CD4-positive, alpha-beta memory T cell (primary cell): ENCODE measurements at regions not wholly inside any gene's neighbourhood (a gene's known extent, or its start where the extent isn't known, plus 50 kb on each side); places are given as distances from the start of the nearest gene placed in this dataset.

Experiments used
- CTCF ChIA-PET: fragments of 350-600 bp; sonication (Branson Sonifier 250); formaldehyde crosslinking; loops from one replicate; lab custom pipeline; 2021; ENCODE audit warnings: inconsistent platforms; ENCODE audit not compliant: partially characterized antibody; lab: Charles Lee
- POLR2A ChIA-PET: fragments of 350-600 bp; sonication (Branson Sonifier 250); formaldehyde crosslinking; loops from one replicate; lab custom pipeline; 2021; ENCODE audit not compliant: partially characterized antibody; lab: Charles Lee
- DNase-seq, 5 donors: peaks; one replicate each; pipeline versions ENCODE4 v3.0.0 to v3.0.0-alpha.2; 2020 to 2022; ENCODE audit warnings: mixed read lengths in 1 of 5
- H3K27ac ChIP-seq: one replicate; pipeline ENCODE4 v1.7.0; 2013; ENCODE audit warnings: low read depth, low read length
- H3K27me3 ChIP-seq: 2 replicates; pipeline ENCODE4 v1.7.0; 2013; ENCODE audit warnings: mild to moderate bottlenecking, low read length, moderate library complexity; ENCODE audit not compliant: insufficient read depth
- H3K36me3 ChIP-seq: 2 replicates; pipeline ENCODE4 v1.7.0; 2013; ENCODE audit warnings: mild to moderate bottlenecking, low read length, moderate library complexity; ENCODE audit not compliant: insufficient read depth
- H3K4me1 ChIP-seq: 2 replicates; pipeline ENCODE4 v1.7.0; 2013; ENCODE audit warnings: mild to moderate bottlenecking, low read length, moderate library complexity; ENCODE audit not compliant: insufficient read depth
- H3K4me3 ChIP-seq, 2 donors: one replicate each; pipeline ENCODE4 v1.7.0; 2013; ENCODE audit warnings: low read length in 2 of 2, mild to moderate bottlenecking in 1 of 2
- H3K9me3 ChIP-seq, 2 donors: one replicate each; pipeline ENCODE4 v1.7.0; 2013; ENCODE audit warnings: low read length in 2 of 2, control low read depth in 1 of 2; ENCODE audit not compliant: control insufficient read depth in 1 of 2
- H3K27ac Mint-ChIP-seq, 7 donors: one replicate each; pipeline ENCODE4 v1.8.0; 2020 to 2021; ENCODE audit warnings: mixed read lengths in 7 of 7, mild to moderate bottlenecking in 6 of 7, inconsistent platforms in 3 of 7, moderate library complexity in 3 of 7
- H3K27me3 Mint-ChIP-seq, 2 donors: one replicate each; pipeline ENCODE4 v1.8.0; 2020 to 2021; ENCODE audit warnings: mixed read lengths in 2 of 2
- H3K36me3 Mint-ChIP-seq, 2 donors: one replicate each; pipeline ENCODE4 v1.8.0; 2020 to 2021; ENCODE audit warnings: mixed read lengths in 2 of 2, inconsistent platforms in 1 of 2, mild to moderate bottlenecking in 1 of 2
- H3K4me1 Mint-ChIP-seq, 4 donors: one replicate each; pipeline ENCODE4 v1.8.0; 2020 to 2021; ENCODE audit warnings: mixed read lengths in 4 of 4, mild to moderate bottlenecking in 1 of 4
- H3K4me3 Mint-ChIP-seq, 8 donors: one replicate each; pipeline ENCODE4 v1.8.0; 2020 to 2021; ENCODE audit warnings: mixed read lengths in 8 of 8, mild to moderate bottlenecking in 7 of 8, moderate library complexity in 6 of 8, inconsistent platforms in 3 of 8
- H3K9me3 Mint-ChIP-seq, 8 donors: one replicate each; pipeline ENCODE4 v1.8.0; 2020 to 2021; ENCODE audit warnings: mixed read lengths in 8 of 8, mild to moderate bottlenecking in 5 of 8, inconsistent platforms in 3 of 8, moderate library complexity in 1 of 8
- intact Hi-C: fragments of 100-400 bp; cut with micrococcal nuclease; formaldehyde crosslinking; loops from one replicate; pipeline ENCODE4 v1.15.1; 2023

DNA sequence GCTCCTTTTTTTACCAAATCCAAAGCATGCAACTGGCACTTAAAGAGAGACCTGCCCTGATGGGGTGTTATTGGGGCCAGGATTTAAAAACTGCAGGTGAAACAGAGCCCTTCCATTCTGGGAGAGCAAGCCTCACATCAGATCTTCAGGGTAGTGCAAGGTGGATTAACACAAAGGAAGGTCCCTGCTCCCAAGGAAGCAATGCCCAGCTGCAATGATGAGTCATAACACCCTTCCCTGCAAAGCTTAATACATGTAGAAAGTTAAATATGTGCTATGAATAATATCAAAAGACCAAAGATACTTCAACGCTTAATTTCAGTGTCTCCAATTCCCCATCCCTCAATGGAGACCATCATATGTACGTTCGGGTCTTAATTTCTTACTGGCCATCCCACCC is 508.0 kb downstream of the OMA1 start:
- Mint-ChIP-seq H3K27me3 (peaks cover 1 to 3% of the 10 kb centered on the region in 2 donors), H3K9me3 (peaks cover 0 to 6% (median 0%) of the 10 kb centered on the region in 8 donors), H3K27ac (no peak overlapping the region), H3K4me1 (no peaks in the 10 kb centered on the region), H3K4me3 (no peak overlapping the region), H3K36me3 (no peaks in the 10 kb centered on the region)
- no peak for DNase-seq
- Histone ChIP-seq H3K27me3 (no peaks in the 10 kb centered on the region), H3K36me3 (no peaks in the 10 kb centered on the region), H3K9me3 (no peaks in the 10 kb centered on the region), H3K4me1 (no peaks in the 10 kb centered on the region), H3K27ac (no peak overlapping the region), H3K4me3 (no peak overlapping the region)
- ChIA-PET CTCF (no interaction called here), POLR2A (no interaction called here)
- intact Hi-C loops, result no loop called here

DNA sequence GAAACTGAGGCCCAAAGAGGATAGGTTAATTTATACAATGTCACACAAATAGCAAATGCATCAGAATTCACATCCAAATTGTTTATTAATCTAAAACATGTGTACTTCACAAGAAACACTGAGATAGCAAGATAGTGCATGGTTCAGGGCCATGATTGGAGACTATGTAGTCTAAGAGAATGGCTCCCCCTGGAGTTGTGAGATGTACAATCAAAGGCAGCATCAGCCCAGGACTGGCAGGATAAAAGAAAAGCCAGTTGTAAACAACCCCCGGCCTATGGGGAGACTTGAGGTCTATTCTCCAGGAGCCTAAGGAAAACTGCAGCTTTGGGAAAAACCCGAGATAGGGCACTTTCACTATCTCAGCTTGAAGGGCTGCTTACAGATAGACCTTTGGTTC is 511.0 kb downstream of the OMA1 start:
- ChIA-PET CTCF (no interaction called here), POLR2A (no interaction called here)
- H3K9me3 ChIP-seq, result no peaks in the 10 kb centered on the region
- Mint-ChIP-seq H3K27ac (no peak overlapping the region), H3K36me3 (no peaks in the 10 kb centered on the region), H3K27me3 (peaks cover 1 to 7% of the 10 kb centered on the region in 2 donors), H3K4me1 (no peaks in the 10 kb centered on the region), H3K9me3 (peaks cover 0 to 3% (median 0%) of the 10 kb centered on the region in 8 donors), H3K4me3 (no peak overlapping the region)
- no peak overlapping the region for H3K27ac ChIP-seq
- no peak for DNase-seq
- no peaks in the 10 kb centered on the region for H3K36me3 ChIP-seq
- intact Hi-C loops, result no loop called here
- H3K4me3 ChIP-seq, result no peak overlapping the region
- no peaks in the 10 kb centered on the region for H3K27me3 ChIP-seq
- no peaks in the 10 kb centered on the region for H3K4me1 ChIP-seq

DNA sequence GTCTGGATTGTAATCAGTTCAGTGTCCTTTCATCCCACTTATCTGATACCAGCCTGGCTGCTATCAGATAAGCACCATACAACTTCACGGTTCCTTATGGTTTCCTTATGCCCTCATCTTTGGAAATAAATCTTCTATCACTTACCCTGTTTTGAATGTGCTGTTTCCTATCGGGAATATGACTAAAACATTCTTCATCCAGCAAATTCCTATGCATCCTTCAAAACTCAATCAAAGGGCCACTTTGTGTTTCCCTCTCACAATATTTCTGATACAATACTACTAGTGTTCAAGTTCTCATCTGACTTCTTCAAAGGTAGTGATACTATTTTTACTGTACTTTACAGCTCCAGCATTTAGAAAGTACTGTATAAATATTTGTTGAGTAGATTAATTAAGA is 513.2 kb downstream of the OMA1 start:
- CTCF ChIA-PET, result no interaction called here
- intact Hi-C loops, result no loop called here
- H3K27me3 Mint-ChIP-seq, result peaks cover 4 to 11% of the 10 kb centered on the region in 2 donors

DNA sequence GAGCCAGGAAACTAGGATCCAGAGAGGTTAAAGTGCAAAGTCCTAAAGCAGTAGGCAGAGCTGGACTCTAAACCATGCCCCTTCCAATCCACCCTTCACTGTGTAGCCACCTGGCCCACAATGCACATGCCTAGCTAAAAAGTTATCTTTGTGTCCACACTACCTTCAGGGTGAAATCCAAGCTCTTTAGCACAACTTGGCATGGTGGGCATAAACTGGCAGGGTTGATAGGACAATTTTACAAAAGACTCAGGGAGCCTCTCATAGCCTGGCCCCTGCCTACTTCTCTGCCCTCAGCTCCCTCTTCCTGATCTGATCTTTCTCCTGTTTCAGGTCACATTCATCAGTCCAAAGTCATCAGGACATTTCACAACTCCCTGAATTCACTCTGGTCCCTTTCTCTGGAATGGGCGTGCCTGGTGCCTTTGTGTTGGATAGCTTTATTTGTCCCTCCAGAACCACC is 513.9 kb downstream of the OMA1 start:
- H3K27me3 ChIP-seq, result no peaks in the 10 kb centered on the region
- no peak overlapping the region for H3K4me3 Mint-ChIP-seq
- H3K4me1 Mint-ChIP-seq, result no peaks in the 10 kb centered on the region
- H3K4me3 ChIP-seq, result no peak overlapping the region
- DNase-seq, result no peak
- intact Hi-C loops, result no loop called here
- H3K36me3 Mint-ChIP-seq, result no peaks in the 10 kb centered on the region
- POLR2A ChIA-PET, result no interaction called here
- H3K27ac ChIP-seq, result no peak overlapping the region
- no peak overlapping the region for H3K27ac Mint-ChIP-seq
- CTCF ChIA-PET, result no interaction called here
- no peaks in the 10 kb centered on the region for H3K9me3 ChIP-seq
- peaks cover 0 to 5% (median 0%) of the 10 kb centered on the region in 8 donors for H3K9me3 Mint-ChIP-seq
- H3K4me1 ChIP-seq, result no peaks in the 10 kb centered on the region
- peaks cover 3 to 11% of the 10 kb centered on the region in 2 donors for H3K27me3 Mint-ChIP-seq
- no peaks in the 10 kb centered on the region for H3K36me3 ChIP-seq

More for the DNA sequence above, 513.2 kb downstream of the OMA1 start:
- Histone ChIP-seq H3K27ac (no peak overlapping the region), H3K9me3 (no peaks in the 10 kb centered on the region), H3K36me3 (no peaks in the 10 kb centered on the region), H3K27me3 (no peaks in the 10 kb centered on the region), H3K4me3 (no peak overlapping the region), H3K4me1 (no peaks in the 10 kb centered on the region)
- H3K4me1 Mint-ChIP-seq, result no peaks in the 10 kb centered on the region
- H3K36me3 Mint-ChIP-seq, result no peaks in the 10 kb centered on the region
- POLR2A ChIA-PET, result no interaction called here
- H3K9me3 Mint-ChIP-seq, result peaks cover 0 to 3% (median 0%) of the 10 kb centered on the region in 8 donors
- no peak for DNase-seq
- no peak overlapping the region for H3K4me3 Mint-ChIP-seq
- H3K27ac Mint-ChIP-seq, result no peak overlapping the region

DNA sequence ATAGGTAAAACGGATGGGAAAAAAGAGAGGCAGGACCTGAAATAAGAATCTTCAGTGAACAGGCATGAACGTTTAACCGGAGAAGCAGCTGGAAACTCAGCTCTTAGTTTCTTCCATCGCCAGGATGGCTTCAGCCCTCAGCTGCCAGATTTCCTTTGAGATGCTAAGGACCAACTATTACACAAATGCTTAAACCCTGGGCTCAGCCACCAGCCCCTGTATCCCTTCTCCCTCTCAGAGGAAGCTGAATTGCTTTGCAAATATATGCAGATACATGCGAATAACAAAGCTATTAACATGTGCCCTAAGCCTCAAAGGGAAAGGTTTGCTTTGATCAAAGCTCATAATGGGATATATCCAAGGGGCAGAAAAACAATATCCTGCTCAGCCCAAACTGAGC is 515.1 kb downstream of the OMA1 start:
- no peak for DNase-seq
- no peaks in the 10 kb centered on the region for H3K4me1 Mint-ChIP-seq
- H3K27ac Mint-ChIP-seq, result no peak overlapping the region
- Histone ChIP-seq H3K27ac (no peak overlapping the region), H3K4me3 (no peak overlapping the region), H3K27me3 (no peaks in the 10 kb centered on the region), H3K4me1 (no peaks in the 10 kb centered on the region), H3K36me3 (no peaks in the 10 kb centered on the region), H3K9me3 (no peaks in the 10 kb centered on the region)
- intact Hi-C loops, result no loop called here
- CTCF ChIA-PET, result interaction anchor here (1.1 kb wide), 1 partner anchor 11 kb away, joined by 3 read pairs; no protein-coding TSS in a partner anchor
- peaks cover 0 to 5% (median 0%) of the 10 kb centered on the region in 8 donors for H3K9me3 Mint-ChIP-seq
- peaks cover 4 to 10% of the 10 kb centered on the region in 2 donors for H3K27me3 Mint-ChIP-seq
- no peaks in the 10 kb centered on the region for H3K36me3 Mint-ChIP-seq
- H3K4me3 Mint-ChIP-seq, result no peak overlapping the region
- POLR2A ChIA-PET, result no interaction called here

DNA sequence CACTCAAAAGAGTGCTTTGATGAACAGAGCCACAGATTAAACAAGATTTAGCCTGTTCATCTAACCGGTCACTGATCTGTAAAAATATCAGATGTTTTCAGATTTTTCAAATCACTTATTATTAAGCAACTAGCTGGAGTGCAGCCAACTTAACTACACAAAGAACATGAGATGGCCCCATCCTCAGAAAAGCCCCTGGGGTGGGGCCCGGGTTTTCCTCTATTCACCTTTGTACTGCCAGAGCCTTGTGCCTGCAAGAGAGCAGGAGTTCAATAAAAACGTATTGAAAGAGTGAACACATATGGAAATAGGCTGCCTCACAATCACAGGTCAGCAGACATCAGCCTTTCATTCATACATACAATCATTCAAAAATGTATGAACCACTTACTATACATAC is 516.1 kb downstream of the OMA1 start:
- ChIA-PET POLR2A (no interaction called here), CTCF (no interaction called here)
- Histone ChIP-seq H3K27me3 (no peaks in the 10 kb centered on the region), H3K9me3 (no peaks in the 10 kb centered on the region), H3K4me1 (no peaks in the 10 kb centered on the region), H3K27ac (no peak overlapping the region), H3K36me3 (no peaks in the 10 kb centered on the region), H3K4me3 (no peak overlapping the region)
- intact Hi-C loops, result no loop called here
- Mint-ChIP-seq H3K4me3 (no peak overlapping the region), H3K27ac (no peak overlapping the region), H3K9me3 (peaks cover 0 to 2% (median 0%) of the 10 kb centered on the region in 8 donors), H3K36me3 (no peaks in the 10 kb centered on the region), H3K27me3 (peaks cover 4 to 10% of the 10 kb centered on the region in 2 donors), H3K4me1 (no peaks in the 10 kb centered on the region)
- DNase-seq, result no peak

DNA sequence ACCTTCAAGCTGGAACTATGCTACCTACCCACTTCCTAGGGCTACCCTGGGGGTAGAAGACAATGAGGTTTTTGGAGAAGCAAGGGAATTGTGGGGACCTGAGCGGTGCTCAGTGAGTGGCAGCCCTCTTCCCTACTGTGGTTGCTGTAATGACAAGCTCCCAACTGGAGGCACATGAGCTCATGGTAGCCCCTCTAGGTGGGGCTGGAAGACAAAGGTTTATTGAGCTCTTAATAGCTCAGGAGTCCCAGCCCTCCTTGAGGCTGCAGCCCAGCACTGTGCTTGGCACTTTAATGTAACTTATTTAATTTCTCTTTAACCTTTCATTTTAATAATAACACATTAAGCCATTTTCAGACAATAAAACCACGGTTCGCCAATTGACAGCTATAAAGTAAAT is 528.9 kb downstream of the OMA1 start:
- Histone ChIP-seq H3K27me3 (no peaks in the 10 kb centered on the region), H3K4me1 (no peaks in the 10 kb centered on the region), H3K4me3 (no peak overlapping the region), H3K27ac (no peak overlapping the region), H3K36me3 (no peaks in the 10 kb centered on the region), H3K9me3 (no peaks in the 10 kb centered on the region)
- no peak overlapping the region for H3K4me3 Mint-ChIP-seq
- ChIA-PET POLR2A (no interaction called here), CTCF (no interaction called here)
- no peaks in the 10 kb centered on the region for H3K36me3 Mint-ChIP-seq
- H3K27me3 Mint-ChIP-seq, result peaks cover 2% of the 10 kb centered on the region in 2 donors
- no peak for DNase-seq
- intact Hi-C loops, result no loop called here
- no peaks in the 10 kb centered on the region for H3K4me1 Mint-ChIP-seq
- no peak overlapping the region for H3K27ac Mint-ChIP-seq
- H3K9me3 Mint-ChIP-seq, result peaks cover 0 to 3% (median 0%) of the 10 kb centered on the region in 8 donors

DNA sequence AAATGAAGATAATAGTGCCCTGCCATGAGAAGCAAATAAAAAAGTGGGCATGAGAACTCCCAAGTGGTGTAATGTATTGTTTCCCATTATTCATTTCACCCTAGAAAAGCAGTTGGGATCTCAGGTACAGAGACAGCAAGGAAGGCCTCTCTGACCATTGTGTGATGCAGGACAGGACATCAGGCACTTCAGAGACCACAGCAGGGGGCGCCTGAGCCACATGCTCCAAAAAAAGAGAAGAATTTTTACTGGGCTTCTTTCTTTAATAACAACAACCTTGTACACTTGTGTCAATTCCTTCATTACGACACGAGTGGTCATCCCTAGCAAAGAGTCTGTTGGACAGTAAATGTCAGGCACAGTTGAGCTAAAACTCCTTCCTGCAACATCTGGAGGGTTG is 533.3 kb downstream of the OMA1 start:
- Mint-ChIP-seq H3K27me3 (peaks cover 0 to 2% of the 10 kb centered on the region in 2 donors), H3K9me3 (no peaks in the 10 kb centered on the region), H3K36me3 (no peaks in the 10 kb centered on the region), H3K27ac (no peak overlapping the region), H3K4me3 (no peak overlapping the region), H3K4me1 (no peaks in the 10 kb centered on the region)
- Histone ChIP-seq H3K27me3 (no peaks in the 10 kb centered on the region), H3K4me3 (no peak overlapping the region), H3K9me3 (no peaks in the 10 kb centered on the region), H3K27ac (no peak overlapping the region), H3K4me1 (no peaks in the 10 kb centered on the region), H3K36me3 (no peaks in the 10 kb centered on the region)
- ChIA-PET POLR2A (no interaction called here), CTCF (no interaction called here)
- DNase-seq, result no peak
- intact Hi-C loops, result no loop called here
